Prostate gland (tissue), 2 donors: ENCODE measurements at regions not wholly inside any gene's neighbourhood (a gene's known extent, or its start where the extent isn't known, plus 50 kb on each side); places are given as distances from the start of the nearest gene placed in this dataset.

Experiments
- POLR2AphosphoS5 ChIP-seq: sonication (generic); formaldehyde crosslinking; IDR thresholded peaks from one replicate; pipeline ENCODE4 v1.6.1; 2017; ENCODE audit warnings: antibody characterized with exemption
- TF ChIP-seq, protein P1 (sequence below), 4 experiments: fragments of 200-600 bp in 2 of 4; fragments of 450-650 bp in 2 of 4; sonication (generic) in 2 of 4; IDR thresholded peaks; 1 replicate in 3 of 4; 2 replicates in 1 of 4; pipeline ENCODE4 v1.5.1; 2016 to 2019; ENCODE audit warnings: antibody characterized with exemption in 4 of 4, mild to moderate bottlenecking in 2 of 4, moderate library complexity in 2 of 4

DNA sequence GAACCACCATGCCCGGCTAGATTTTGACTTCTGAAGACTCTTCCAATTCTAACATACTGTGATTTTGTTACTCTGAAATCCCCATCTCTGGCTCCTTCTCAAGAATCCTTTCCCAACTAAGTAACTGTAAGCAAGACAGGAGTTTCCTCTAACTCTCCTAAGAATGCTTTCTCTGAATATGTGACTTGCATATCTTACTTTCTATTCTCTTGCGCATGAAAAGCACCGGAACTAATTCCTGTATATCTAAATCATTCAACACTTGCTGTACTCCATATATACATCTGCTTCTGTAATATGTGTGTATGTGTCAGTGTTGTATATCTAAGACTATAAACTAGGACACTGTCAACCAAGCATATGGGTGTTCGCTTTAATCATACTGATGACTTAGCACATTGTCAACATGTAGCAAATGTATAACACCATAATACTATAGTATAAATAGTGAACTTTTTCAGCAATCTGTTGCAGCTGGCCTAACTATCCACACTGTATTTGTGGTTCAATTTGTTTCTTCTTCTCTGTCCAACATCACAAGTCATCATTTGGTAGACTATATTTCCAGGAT, 108.1 kb upstream of the PRDM1 start:
- TF ChIP-seq, protein P1, sequence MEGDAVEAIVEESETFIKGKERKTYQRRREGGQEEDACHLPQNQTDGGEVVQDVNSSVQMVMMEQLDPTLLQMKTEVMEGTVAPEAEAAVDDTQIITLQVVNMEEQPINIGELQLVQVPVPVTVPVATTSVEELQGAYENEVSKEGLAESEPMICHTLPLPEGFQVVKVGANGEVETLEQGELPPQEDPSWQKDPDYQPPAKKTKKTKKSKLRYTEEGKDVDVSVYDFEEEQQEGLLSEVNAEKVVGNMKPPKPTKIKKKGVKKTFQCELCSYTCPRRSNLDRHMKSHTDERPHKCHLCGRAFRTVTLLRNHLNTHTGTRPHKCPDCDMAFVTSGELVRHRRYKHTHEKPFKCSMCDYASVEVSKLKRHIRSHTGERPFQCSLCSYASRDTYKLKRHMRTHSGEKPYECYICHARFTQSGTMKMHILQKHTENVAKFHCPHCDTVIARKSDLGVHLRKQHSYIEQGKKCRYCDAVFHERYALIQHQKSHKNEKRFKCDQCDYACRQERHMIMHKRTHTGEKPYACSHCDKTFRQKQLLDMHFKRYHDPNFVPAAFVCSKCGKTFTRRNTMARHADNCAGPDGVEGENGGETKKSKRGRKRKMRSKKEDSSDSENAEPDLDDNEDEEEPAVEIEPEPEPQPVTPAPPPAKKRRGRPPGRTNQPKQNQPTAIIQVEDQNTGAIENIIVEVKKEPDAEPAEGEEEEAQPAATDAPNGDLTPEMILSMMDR (IDR thresholded peaks at IDR 0.05): no peak
- no peak for TF ChIP-seq POLR2AphosphoS5
